DND-41 (cell line): ENCODE measurements at regions not wholly inside any gene's neighbourhood (a gene's known extent, or its start where the extent isn't known, plus 50 kb on each side); places are given as distances from the start of the nearest gene placed in this dataset.

ENCODE experiments used
- ATAC-seq: fragments of 200-7000 bp; cut with Tn5 transposase; 3 replicates; pipeline ENCODE4 v1.9.1; 2021; ENCODE audit warnings: low read depth; ENCODE audit not compliant: insufficient read depth
- DNase-seq: peaks from one replicate; pipeline ENCODE4 v3.0.0-alpha.2; 2020
- H2AFZ ChIP-seq: 2 replicates; pipeline ENCODE4 v1.6.0; 2012; ENCODE audit warnings: low read depth, low read length
- H3K27ac ChIP-seq: 2 replicates; pipeline ENCODE4 v1.5.1; 2012; ENCODE audit warnings: low read length, inconsistent platforms
- H3K27me3 ChIP-seq: fragments of 200-600 bp; sonication (generic); 2 replicates; pipeline ENCODE4 v1.6.0; 2012; ENCODE audit warnings: low read length, mild to moderate bottlenecking, inconsistent platforms; ENCODE audit not compliant: insufficient read depth, poor library complexity
- H3K36me3 ChIP-seq: 2 replicates; pipeline ENCODE4 v1.5.1; 2012; ENCODE audit warnings: low read length, inconsistent platforms; ENCODE audit not compliant: insufficient read depth
- H3K4me1 ChIP-seq: 2 replicates; pipeline ENCODE4 v1.5.1; 2012; ENCODE audit warnings: mild to moderate bottlenecking, low read length; ENCODE audit not compliant: insufficient read depth
- H3K4me2 ChIP-seq: 2 replicates; pipeline ENCODE4 v1.6.0; 2012; ENCODE audit warnings: mild to moderate bottlenecking, moderate library complexity, low read length, inconsistent platforms; ENCODE audit not compliant: insufficient read depth
- H3K4me3 ChIP-seq, 2 experiments: fragments of 200-600 bp in 1 of 2; shearing (Covaris generic) in 1 of 2; 2 replicates each; pipeline ENCODE4 v1.5.1; 2012 to 2016; ENCODE audit warnings: inconsistent platforms in 2 of 2, low read length in 2 of 2, mild to moderate bottlenecking in 2 of 2, low read depth in 1 of 2, moderate library complexity in 1 of 2
- H3K79me2 ChIP-seq: 2 replicates; pipeline ENCODE4 v1.6.0; 2012; ENCODE audit warnings: low read length, inconsistent platforms; ENCODE audit not compliant: insufficient read depth
- H3K9ac ChIP-seq: 2 replicates; pipeline ENCODE4 v1.6.0; 2012; ENCODE audit warnings: low read depth, mild to moderate bottlenecking, inconsistent platforms, low read length, moderate library complexity
- H3K9me3 ChIP-seq: 2 replicates; pipeline ENCODE4 v1.5.1; 2012; ENCODE audit warnings: low read length, moderate library complexity, mild to moderate bottlenecking, inconsistent platforms; ENCODE audit not compliant: insufficient read depth, severe bottlenecking
- H4K20me1 ChIP-seq: 2 replicates; pipeline ENCODE4 v1.6.0; 2012; ENCODE audit warnings: low read length; ENCODE audit not compliant: insufficient read depth
- EZH2 ChIP-seq: IDR thresholded peaks from 3 replicates; pipeline ENCODE4 v1.6.1; 2012; ENCODE audit warnings: borderline replicate concordance, low read depth, mild to moderate bottlenecking, moderate library complexity, low read length, inconsistent platforms; ENCODE audit not compliant: severe bottlenecking
- TF ChIP-seq, protein P1 (sequence below): IDR thresholded peaks from 2 replicates; pipeline ENCODE4 v1.5.1; 2012; ENCODE audit warnings: borderline replicate concordance, low read length, moderate library complexity, mild to moderate bottlenecking; ENCODE audit not compliant: poor library complexity, severe bottlenecking; ENCODE audit errors: extremely low read depth

DNA sequence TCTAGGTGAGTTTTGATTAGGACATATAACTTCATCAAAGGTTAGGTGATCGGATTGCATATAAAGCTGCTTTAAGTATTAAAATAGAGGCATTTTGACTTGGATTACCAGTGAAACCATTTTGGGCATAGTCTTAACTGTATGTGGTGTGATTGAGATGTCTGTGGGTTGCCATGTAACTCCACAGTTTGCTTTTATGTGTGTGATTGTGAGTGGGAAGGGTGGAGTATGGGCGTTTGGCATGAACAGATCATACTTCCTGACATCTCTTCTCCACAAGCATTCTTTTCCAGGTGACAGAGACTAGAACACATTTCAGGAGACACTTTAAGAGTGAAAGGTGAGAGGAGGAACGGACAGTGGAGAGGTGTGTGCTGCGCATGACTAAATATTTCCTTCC lies 136.1 kb downstream of the CEP135 start:
- no peaks in the 10 kb centered on the region for H3K36me3 ChIP-seq
- no peaks in the 10 kb centered on the region for H4K20me1 ChIP-seq
- ATAC-seq (no peak), DNase-seq (no peak)
- no peak overlapping the region for H3K4me3 ChIP-seq
- TF ChIP-seq, protein P1, sequence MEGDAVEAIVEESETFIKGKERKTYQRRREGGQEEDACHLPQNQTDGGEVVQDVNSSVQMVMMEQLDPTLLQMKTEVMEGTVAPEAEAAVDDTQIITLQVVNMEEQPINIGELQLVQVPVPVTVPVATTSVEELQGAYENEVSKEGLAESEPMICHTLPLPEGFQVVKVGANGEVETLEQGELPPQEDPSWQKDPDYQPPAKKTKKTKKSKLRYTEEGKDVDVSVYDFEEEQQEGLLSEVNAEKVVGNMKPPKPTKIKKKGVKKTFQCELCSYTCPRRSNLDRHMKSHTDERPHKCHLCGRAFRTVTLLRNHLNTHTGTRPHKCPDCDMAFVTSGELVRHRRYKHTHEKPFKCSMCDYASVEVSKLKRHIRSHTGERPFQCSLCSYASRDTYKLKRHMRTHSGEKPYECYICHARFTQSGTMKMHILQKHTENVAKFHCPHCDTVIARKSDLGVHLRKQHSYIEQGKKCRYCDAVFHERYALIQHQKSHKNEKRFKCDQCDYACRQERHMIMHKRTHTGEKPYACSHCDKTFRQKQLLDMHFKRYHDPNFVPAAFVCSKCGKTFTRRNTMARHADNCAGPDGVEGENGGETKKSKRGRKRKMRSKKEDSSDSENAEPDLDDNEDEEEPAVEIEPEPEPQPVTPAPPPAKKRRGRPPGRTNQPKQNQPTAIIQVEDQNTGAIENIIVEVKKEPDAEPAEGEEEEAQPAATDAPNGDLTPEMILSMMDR, result no peak
- no peak for TF ChIP-seq EZH2
- no peaks in the 10 kb centered on the region for H3K4me1 ChIP-seq
- H3K79me2 ChIP-seq, result no peaks in the 10 kb centered on the region
- no peak overlapping the region for H3K4me2 ChIP-seq
- H3K27me3 ChIP-seq, result no peaks in the 10 kb centered on the region
- no peak overlapping the region for H3K27ac ChIP-seq
- H3K9ac ChIP-seq, result no peak overlapping the region
- no peaks in the 10 kb centered on the region for H3K9me3 ChIP-seq
- no peak overlapping the region for H2AFZ ChIP-seq
